ENCODE measurements at regions not wholly inside any gene's neighbourhood (a gene's known extent, or its start where the extent isn't known, plus 50 kb on each side); places are given as distances from the start of the nearest gene placed in this dataset.

DNA sequence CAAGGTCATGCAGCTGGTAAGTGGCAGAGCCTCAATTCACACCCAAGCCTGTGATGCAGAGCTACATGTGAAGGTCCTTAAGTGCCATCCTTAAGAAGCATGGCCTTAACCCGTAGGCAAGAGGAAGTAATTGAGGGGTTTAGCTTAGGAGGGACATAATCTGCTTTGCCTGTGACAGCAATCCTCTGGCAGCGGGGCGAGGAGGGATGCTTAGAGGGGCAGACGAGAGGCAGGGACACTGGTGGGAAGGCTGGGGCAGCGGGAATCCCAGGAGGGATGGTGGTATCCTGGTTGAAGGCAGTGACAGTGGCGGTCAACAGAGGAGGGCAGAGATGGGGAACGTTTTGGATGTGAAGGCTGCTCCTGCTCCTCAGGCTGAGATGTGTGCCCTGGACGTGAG lies 88.1 kb downstream of the EFNB1 start:
- ATAC-seq: no peak
- H3K36me3 ChIP-seq (ENCODE audit: control insufficient read depth in 2 of 2, insufficient read depth in 2 of 2, low read length in 1 of 2): no peaks in the 10 kb centered on the region
- H4K20me1 ChIP-seq (ENCODE audit: control insufficient read depth, insufficient read depth): no peaks in the 10 kb centered on the region
- no peak overlapping the region for H3K27ac ChIP-seq (ENCODE audit: control insufficient read depth, insufficient read depth)
- no peak overlapping the region for H2AFZ ChIP-seq (ENCODE audit: control insufficient read depth, low read depth, low read length)
- ChIA-PET SMC1A (ENCODE audit: uncharacterized antibody, unreplicated experiment) (no interaction called here), POLR2A (interaction anchor here (0.6 kb wide), 1 partner anchor 70 kb away, joined by 3 read pairs; no protein-coding TSS in a partner anchor), CTCF (interaction anchor here (0.7 kb wide), 1 partner anchor 60 kb away, joined by 3 read pairs; no protein-coding TSS in a partner anchor), RAD21 (ENCODE audit: unreplicated experiment) (interaction anchor here (1.9 kb wide), 1 partner anchor 89 kb away, joined by 9 read pairs; the partner anchor contains the start of gene EFNB1)
- H3K79me2 ChIP-seq (ENCODE audit: control insufficient read depth, insufficient read depth, low read length): no peaks in the 10 kb centered on the region
- BruUV-seq (replicated peaks): no TSS peak
- TF ChIP-seq TBL1XR1 (IDR thresholded peaks at IDR 0.05; ENCODE audit: low read depth, low read length): no peak
- TF ChIP-seq IRF4 (IDR thresholded peaks at IDR 0.05; ENCODE audit: low read depth, low read length): no peak
- TF ChIP-seq MTA2 (IDR thresholded peaks at IDR 0.05; ENCODE audit: low read depth): no peak
- no peak for TF ChIP-seq EZH2 (IDR thresholded peaks at IDR 0.05; ENCODE audit: borderline replicate concordance, control insufficient read depth, low read depth, low read length)
- no peak for TF ChIP-seq ZNF217 (IDR thresholded peaks at IDR 0.05)
- TF ChIP-seq SUPT20H (IDR thresholded peaks at IDR 0.05; ENCODE audit: borderline replicate concordance, control insufficient read depth, low read depth, low read length): no peak
- no peak for TF ChIP-seq STAT3 (IDR thresholded peaks at IDR 0.05; ENCODE audit: low read depth, low read length)
- no peak for TF ChIP-seq BRCA1 (IDR thresholded peaks at IDR 0.05; ENCODE audit: low read depth, low read length)
- TF ChIP-seq RELA (IDR thresholded peaks at IDR 0.05; ENCODE audit: borderline replicate concordance, partially characterized antibody): no peak
- no peak for TF ChIP-seq ESRRA (IDR thresholded peaks at IDR 0.05; ENCODE audit: low read length)
- no peak for TF ChIP-seq CHD2 (IDR thresholded peaks at IDR 0.05; ENCODE audit: borderline replicate concordance, low read depth, low read length)
- TF ChIP-seq, protein P1, sequence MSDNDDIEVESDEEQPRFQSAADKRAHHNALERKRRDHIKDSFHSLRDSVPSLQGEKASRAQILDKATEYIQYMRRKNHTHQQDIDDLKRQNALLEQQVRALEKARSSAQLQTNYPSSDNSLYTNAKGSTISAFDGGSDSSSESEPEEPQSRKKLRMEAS (IDR thresholded peaks at IDR 0.05; ENCODE audit: low read depth, low read length): no peak
- no peak for TF ChIP-seq FOXM1 (IDR thresholded peaks at IDR 0.05; ENCODE audit: low read depth, low read length)
- H3K4me1 ChIP-seq (ENCODE audit: control insufficient read depth, insufficient read depth, low read length): no peaks in the 10 kb centered on the region
- H3K9me3 ChIP-seq (replicated peaks; ENCODE audit: control insufficient read depth, insufficient read depth, low read length): no peaks in the 10 kb centered on the region
- in situ Hi-C loops (cut with MboI) (no loop called here), intact Hi-C loops (cut with micrococcal nuclease; ENCODE audit: unreplicated experiment) (no loop called here)
- H3K27me3 ChIP-seq (replicated peaks in 1 of 2; ENCODE audit: control insufficient read depth in 2 of 2, insufficient read depth in 2 of 2, low read length in 1 of 2): no peaks in the 10 kb centered on the region; a peak in 1 of 4 replicates
- FAIRE-seq: no peak
- H3K4me3 ChIP-seq: no peak overlapping the region
- no peak for DNase-seq (ENCODE audit: low read depth, low spot score)
- 7% methylated on average over 8 of the region's 8 CpGs for WGBS (ENCODE audit: insufficient coverage, insufficient replicate concordance, low lambda C conversion rate, missing lambda C conversion rate)
- H3K9ac ChIP-seq (ENCODE audit: control insufficient read depth, insufficient read depth, low read length): no peak overlapping the region
- H3K4me2 ChIP-seq (ENCODE audit: control insufficient read depth, insufficient read depth): no peak overlapping the region

All from GM12878 (cell line).